ENCODE measurements at regions not wholly inside any gene's neighbourhood (a gene's known extent, or its start where the extent isn't known, plus 50 kb on each side); places are given as distances from the start of the nearest gene placed in this dataset.
A peak's percentile ranks its signal among the peaks of the same experiment; 100 is the strongest.

GRCh38 chr6:30272032-30272431, 54.7 kb upstream of the TRIM39 start:
- H3K27ac Mint-ChIP-seq, result no peak overlapping the region
- no peaks in the 10 kb centered on the region for H3K36me3 Mint-ChIP-seq (ENCODE audit: low read depth)
- H3K27me3 Mint-ChIP-seq, result peaks cover 6% of the 10 kb centered on the region
- no peak for DNase-seq
- peaks cover 8% of the 10 kb centered on the region for H3K9me3 Mint-ChIP-seq
- H3K4me3 Mint-ChIP-seq, result no peak overlapping the region
- H3K4me1 Mint-ChIP-seq, result no peaks in the 10 kb centered on the region
- no peak for ATAC-seq

DNA sequence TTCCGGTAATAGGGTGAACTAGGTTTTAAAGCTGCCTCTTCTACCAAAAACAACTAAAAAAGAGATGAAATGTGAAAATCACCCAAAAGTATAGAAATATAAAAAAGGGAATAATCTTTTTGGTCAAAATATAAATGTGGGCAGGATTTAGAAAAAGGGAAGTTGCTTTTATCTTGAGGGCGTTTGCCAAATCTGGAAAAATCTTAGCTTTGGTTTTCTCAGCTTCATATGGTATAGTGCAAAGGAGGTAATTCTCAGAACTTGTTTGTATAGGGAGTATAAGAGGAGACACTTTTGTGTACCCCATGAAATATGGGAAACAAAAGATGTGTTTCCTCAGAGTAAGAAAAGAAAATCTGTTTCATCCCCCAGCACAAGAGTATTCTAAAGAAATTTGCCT, 54.2 kb upstream of the TRIM26 start:
- H3K4me1 Mint-ChIP-seq, result peaks cover 2% of the 10 kb centered on the region
- no peak overlapping the region for H3K27ac Mint-ChIP-seq
- ATAC-seq (no peak), DNase-seq (no peak)
- H3K27me3 Mint-ChIP-seq, result peaks cover 4% of the 10 kb centered on the region
- H3K36me3 Mint-ChIP-seq (ENCODE audit: low read depth), result peaks cover 22% of the 10 kb centered on the region
- H3K4me3 Mint-ChIP-seq, result no peak overlapping the region
- H3K9me3 Mint-ChIP-seq, result peaks cover 5% of the 10 kb centered on the region

DNA sequence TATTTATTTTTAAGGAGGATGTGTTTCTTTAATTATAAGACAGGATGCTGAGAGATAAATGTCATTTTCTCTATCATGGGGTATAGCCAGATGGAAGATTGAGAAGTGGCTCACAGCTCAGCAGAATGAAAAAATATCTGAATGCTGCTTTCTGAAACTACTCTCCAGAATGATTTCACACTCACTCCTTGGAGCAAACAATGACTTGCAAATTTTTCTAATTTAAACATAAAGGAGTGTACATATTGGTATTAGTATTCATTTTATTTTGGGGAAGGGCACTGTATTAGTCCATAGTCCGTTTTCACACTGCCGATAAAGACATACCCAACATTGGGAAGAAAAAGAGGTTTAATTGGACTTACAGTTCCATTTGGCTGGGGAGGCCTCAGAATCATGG, 52.4 kb upstream of the TRIM26 start:
- H3K27ac Mint-ChIP-seq, result no peak overlapping the region
- peaks cover 26% of the 10 kb centered on the region for H3K36me3 Mint-ChIP-seq (ENCODE audit: low read depth)
- DNase-seq, result no peak
- H3K4me1 Mint-ChIP-seq, result peaks cover 2% of the 10 kb centered on the region
- H3K4me3 Mint-ChIP-seq, result no peak overlapping the region
- no peaks in the 10 kb centered on the region for H3K9me3 Mint-ChIP-seq
- no peak for ATAC-seq
- H3K27me3 Mint-ChIP-seq, result peaks cover 2% of the 10 kb centered on the region

DNA sequence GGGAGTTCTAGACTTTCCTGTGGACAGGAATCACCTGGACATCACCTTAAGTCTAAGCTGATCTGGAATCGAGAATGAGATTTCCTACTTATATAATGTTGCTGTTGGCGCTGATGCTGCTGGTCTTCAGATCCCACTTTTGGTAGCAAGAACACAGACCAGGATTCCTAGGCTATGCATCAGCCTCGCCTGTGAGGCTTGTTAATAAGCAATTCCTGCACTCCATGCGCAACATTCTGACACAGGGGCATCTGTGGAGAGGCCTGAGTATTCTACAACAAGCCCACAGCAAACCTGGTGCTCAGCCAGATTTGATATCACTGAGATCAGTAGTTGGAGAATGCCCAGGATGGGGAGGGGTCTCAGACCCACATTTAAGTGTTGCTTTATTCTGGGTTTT, 52.0 kb upstream of the TRIM26 start:
- ATAC-seq, result no peak
- no peak for DNase-seq
- Mint-ChIP-seq H3K27ac (no peak overlapping the region), H3K36me3 (ENCODE audit: low read depth) (peaks cover 26% of the 10 kb centered on the region), H3K4me1 (peaks cover 6% of the 10 kb centered on the region), H3K27me3 (no peaks in the 10 kb centered on the region), H3K4me3 (no peak overlapping the region), H3K9me3 (no peaks in the 10 kb centered on the region)

DNA sequence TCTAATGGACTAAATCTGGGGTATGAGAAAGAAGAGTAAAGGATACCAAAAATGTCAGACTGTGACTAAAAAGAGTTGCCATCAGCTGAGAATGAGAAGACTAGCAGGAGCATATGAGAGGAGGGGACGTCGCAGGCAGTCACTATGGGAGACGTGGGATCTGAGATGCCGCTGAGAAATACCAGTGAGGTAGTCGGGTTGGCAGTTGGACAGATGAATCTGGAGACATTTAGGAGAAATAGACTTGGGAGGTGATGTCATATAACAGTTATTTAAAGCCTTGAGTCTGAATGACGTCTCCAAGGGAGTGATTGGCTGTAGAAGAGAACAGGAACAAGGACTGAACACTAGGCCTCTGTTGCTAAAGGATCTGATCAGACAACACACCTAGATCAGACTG, 51.5 kb upstream of the TRIM26 start:
- peaks cover 7% of the 10 kb centered on the region for H3K4me1 Mint-ChIP-seq
- no peak overlapping the region for H3K4me3 Mint-ChIP-seq
- ATAC-seq (no peak), DNase-seq (no peak)
- no peak overlapping the region for H3K27ac Mint-ChIP-seq
- no peaks in the 10 kb centered on the region for H3K27me3 Mint-ChIP-seq
- H3K9me3 Mint-ChIP-seq, result no peaks in the 10 kb centered on the region
- peaks cover 26% of the 10 kb centered on the region for H3K36me3 Mint-ChIP-seq (ENCODE audit: low read depth)

- Mint-ChIP-seq H3K4me3 (no peak overlapping the region), H3K27ac (no peak overlapping the region), H3K27me3 (no peaks in the 10 kb centered on the region), H3K4me1 (peaks cover 14% of the 10 kb centered on the region), H3K36me3 (ENCODE audit: low read depth) (peaks cover 26% of the 10 kb centered on the region), H3K9me3 (no peaks in the 10 kb centered on the region)
- peak; percentile 16 for ATAC-seq
- no peak for DNase-seq
Observed at GRCh38 chr6:30263734-30264133, 50.5 kb upstream of the TRIM26 start.
